HG02571 (cell line): ENCODE measurements at regions not wholly inside any gene's neighbourhood (a gene's known extent, or its start where the extent isn't known, plus 50 kb on each side); places are given as distances from the start of the nearest gene placed in this dataset.
A peak's percentile ranks its signal among the peaks of the same experiment; 100 is the strongest.
"Not testable (repeated sequence)": the region's sequence is repeated elsewhere in the genome, so short reads cannot be mapped to it uniquely, and the experiment has no call there.

Source experiments
- ATAC-seq: cut with Tn5 transposase; IDR thresholded peaks from one replicate; pipeline ENCODE4 v1.9.1; 2021; ENCODE audit warnings: mild to moderate bottlenecking, moderate library complexity; ENCODE audit not compliant: unreplicated experiment

DNA sequence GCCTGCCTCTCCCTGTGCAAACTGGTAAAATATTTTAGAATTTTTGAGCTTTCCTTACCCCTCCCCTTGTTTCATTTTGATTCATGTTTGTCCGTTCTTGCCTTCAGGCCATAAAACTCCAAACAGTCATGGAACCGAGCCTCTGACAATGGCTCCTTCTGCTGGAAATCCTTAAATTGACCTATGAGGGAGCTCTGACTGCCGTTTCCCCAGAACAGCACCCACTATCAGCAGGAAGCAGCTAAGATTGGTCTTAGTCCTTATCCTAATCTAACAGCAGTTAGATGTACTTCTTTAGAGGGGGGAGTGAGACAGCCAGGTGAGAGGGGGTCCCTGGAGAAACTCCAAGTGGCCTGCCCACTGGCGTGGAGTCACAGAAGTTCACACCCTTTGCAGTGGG is 106.7 kb downstream of the FAM174A start:
- ATAC-seq, result no peak

DNA sequence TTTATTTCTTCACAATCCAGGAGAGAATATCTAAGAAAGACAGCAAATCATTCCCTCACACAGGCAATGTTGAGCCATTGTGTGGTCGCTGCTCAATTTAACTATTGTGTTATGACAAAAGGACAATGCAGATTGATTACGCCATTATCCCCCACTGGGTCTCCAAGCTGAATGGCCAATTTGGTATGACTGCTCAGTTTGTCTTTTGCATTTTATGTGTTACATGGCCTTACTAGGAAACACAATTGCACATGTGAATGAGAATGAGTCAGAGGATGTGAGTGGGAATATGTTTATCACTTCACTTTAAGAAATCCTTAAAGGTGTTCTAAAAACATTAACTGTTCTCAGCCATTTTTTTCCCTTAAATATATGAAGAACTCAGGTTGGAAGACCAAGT is 108.3 kb downstream of the FAM174A start:
- ATAC-seq, result no peak

DNA sequence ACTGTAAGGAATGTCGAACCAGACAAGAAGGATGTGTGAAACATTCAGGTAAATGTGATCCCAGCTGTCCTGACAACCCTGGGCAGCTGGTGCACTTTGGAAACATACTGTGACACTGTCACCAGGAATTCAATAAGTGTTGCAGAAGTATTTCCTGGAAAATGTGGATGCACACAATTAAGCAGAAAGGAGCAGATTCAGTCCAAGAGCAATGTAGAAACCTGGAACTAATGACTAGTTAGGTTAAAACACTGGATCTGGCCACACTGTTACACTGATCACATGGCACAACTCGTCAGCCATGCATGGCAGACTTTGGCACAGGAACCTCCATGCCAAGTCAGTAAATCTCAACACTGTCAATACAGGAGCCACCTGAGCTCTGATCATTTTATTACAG is 109.0 kb downstream of the FAM174A start:
- no peak for ATAC-seq

DNA sequence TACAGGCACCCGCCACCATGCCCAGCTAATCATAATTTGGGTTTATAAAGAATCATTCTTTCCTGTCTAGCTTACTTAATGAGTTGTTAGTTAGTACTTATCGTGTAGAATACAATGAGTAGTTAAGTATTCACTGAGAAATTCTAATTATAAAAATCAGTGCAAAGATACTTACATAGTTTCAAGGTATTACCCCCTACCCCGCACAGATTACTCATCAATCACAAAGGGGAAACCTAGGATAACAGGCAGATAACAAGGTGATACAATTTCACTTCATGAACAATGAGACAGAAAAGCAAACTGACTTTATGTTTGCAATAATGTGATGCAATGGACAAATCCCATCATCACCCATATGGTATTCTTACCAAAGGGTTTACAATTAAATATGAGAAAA is 109.6 kb downstream of the FAM174A start:
- ATAC-seq, result no peak

DNA sequence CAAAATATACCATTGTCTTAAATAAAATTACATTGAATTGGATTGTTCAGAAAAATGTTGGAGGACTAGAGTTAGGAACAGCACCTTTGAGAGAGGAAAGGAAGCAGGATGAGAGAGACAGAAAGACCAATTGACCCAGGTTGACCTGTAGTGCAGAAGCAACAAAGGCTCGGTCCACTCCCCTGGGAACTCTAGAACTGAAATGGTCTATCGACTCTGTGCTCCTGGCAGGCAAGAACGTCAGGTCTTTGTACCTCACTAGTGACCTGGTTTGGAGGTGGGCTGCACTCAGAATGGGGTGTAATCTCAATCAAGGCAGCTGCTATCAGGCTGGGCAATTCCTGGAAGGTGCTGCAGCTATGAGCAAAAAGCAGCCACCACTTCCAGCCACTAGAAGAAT is 110.8 kb downstream of the FAM174A start:
- ATAC-seq, result no peak

DNA sequence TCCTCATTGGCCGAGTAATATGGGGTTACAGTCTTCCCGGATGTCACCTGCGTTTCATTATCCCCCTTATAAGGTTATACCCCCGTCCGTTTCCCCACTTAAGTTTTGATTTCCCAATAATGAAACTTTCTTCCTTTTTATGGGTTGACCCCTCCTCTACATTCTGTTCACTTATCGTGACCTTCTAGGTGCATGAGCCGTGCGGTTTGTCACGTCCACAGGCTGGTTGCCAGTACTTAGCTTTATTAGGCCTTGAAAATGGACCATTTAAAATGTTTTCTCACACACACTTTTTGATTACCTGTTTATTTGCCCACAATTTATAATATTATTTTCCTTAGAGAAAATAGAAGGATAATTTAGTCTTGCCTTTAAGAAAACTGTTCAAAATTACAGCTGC is 111.5 kb downstream of the FAM174A start:
- no peak for ATAC-seq

DNA sequence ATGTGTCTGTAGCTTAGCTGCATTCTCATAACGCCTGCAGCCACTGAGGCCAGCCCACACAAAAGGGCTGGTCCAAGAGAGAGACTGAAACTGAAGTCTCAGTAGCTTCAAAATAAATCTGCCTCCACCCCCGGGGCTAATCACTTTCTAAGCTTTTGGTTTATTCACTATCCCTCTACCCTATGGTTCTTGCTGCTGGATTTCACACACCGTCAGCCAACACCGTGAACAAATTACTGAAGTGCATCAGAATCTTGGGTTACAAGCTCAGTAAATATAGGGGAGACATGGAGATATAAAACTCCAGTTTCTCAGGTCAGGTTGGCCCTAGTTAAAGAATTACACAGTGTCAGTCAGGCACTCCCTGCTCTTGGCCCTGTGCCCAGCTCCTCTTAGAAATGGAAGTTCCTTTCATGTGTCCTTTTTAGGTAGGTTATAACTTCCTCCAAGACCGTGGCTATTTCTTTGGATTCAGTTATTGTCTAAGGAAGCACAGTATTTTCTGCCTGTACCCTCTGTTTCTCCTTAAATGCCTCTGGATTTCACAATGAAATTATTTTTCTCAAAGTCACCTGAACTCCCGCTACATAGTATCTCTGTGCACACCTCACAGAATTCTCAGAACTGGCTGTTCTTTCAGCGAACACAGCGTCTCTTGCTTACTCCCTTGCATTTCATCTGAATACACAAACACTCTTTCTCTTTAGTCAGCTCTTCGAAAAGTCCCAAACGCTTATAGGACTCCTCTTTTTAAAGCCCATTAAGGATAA is 112.5 kb downstream of the FAM174A start:
- ATAC-seq, result peak; percentile 72

DNA sequence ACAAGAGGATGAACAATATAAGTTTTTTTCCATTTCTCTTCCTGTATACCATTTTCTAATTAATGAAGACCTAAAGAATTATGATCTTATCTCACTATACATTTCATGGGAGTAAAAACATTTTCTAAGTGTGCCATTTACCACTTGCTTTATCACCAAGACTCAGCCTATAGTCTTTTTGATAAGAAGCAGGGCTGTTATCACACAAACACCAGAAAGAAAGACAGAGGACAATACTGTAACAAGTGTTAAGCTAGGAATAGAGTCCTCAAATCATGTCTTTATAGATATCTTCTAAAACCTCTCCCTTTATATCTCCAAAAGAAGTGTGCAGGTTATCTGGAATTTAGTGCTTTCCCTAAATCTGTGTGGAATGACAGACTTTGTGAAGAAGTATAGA is 119.7 kb downstream of the FAM174A start:
- no peak for ATAC-seq

DNA sequence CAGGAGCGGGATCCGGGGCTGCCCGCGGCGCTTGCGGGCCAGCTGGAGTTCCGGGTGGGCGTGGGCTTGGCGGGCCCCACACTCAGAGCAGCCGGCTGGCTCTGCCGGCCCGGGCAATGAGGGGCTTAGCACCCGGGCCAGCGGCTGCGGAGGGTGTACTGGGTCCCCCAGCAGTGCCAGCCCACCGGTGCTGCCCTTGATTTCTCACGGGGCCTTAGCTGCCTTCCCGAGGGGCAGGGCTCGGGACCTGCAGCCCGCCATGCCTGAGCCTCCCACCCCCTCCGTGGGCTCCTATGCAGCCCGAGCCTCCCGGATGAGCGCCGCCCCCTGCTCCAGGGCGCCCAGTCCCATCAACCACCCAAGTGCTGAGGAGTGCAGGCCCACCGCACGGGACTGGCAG is 121.6 kb downstream of the FAM174A start:
- ATAC-seq, result not testable (repeated sequence)

DNA sequence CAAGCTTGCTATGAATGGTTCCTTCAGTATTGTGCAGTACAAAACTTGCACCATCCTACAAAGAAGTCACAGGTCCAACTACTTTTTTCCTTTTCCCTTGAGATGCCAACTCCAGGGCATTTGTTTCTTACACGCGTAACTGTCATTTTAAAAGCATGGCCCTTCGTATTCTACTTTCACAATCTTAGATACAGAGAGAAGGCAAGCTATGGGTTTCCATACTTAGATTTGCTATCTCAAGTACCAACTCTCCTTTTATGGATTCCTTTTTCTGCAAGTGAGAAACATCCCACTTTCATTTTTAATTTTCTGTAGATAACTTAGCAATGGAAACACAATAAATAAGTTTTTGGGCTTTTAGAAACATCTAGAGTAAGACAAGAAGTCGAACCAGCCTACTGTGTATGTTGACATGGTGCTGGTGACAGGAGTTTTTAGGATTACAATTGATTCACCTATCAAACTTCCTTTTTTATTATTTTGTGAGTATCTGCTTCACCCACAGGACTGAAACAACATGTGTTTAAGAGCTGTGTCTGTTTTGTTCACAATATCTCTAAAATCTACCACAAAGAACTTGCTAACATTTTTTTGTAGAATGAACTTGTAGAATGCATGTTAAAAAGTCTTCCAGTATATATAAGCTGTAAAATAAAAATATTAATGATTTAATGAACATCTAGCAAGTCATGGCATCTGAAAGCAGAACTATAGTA is 124.1 kb downstream of the FAM174A start:
- no peak for ATAC-seq

DNA sequence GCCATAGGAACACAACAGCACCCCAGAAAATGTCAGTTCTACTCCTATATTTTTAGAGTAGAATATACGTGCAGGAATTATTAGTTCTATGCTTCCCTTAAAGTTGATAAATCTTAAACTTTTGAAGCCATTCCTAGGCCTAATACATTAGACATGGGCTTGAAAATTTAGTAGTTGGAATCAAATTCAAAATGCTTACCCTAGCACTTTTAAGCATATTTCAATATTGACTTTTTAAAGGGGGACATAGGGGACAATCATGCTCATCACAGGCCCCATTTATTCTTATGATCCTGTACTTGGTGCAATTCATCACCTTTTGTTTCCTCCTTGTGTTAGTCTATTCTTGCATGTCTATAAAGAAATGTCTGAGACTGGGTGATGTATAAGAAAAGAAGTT is 129.0 kb downstream of the FAM174A start:
- ATAC-seq, result no peak

DNA sequence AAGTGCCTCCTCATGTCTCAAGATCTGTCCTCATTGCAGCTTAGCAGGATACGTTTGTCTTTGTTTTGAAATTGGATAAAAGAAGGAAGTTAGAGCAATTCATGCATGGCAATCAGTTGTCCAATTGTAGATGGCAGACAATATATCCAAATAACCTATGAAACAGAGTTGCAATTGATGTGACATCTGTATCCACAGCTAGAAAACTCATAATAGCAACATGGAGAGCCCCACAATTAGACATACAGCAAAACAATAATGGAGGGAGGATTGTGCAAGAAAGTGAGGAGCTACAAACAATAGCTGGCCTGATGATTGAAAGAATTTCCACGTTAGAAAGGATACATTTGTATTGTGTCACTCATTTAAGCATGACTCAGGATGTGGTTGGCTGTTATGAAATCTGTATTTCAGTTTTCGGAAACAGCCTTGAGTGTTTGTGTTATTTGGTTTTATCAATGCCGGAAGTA is 132.0 kb downstream of the FAM174A start:
- no peak for ATAC-seq

DNA sequence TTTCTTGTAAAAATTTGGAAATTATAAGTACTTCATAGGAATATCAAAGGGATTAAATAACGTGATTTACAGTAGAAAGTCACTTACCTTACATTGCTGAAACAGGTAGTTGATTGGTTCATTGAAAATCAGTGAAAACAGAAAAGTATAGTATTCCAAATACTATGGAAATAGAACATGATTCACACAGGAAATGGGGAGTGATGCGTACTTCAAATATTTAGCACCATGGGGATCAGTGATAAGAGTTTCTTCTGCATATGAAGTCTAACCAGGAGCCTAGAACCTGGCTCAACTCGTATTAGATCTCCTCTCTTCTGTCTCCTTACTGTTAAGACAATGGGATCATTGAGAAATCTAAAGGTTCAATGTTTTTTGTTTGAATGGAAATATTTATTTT is 133.3 kb downstream of the FAM174A start:
- no peak for ATAC-seq

DNA sequence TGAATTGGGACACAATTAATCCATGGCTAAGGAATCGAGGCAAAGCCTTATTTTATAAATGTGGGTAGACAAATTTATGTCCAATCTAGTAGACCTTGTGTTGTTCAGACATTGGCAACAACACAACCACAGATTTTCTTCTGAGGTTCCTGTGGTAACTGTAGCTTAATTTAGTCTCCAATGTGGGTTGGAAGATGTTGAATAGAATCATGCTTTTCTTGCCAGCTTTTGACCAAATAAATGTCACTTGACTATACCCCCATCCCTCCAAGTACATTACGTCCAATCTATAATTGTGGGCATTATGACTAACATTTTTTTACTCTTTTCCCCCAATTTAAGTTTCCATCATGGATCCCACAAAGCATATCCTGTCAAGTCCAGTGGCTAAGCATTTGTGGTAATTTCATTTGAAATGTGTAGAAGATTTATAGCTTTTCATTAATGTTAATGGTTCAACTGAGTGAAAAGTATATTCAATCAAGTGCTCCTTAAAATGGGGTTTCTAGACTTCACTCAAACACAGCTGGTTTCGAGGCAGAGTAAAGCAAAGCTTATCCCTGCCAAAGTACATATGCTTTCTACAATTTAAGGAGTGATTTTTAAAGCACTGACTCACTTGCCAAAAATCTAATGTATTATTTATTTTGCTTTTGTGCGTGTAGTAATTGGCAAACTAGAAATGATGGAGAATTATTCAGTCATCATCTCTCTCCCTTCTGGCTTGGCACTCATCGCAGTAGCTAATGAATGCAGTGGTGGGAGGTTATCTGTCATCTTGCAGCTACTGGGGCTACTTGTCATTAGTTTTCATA is 141.8 kb downstream of the FAM174A start:
- no peak for ATAC-seq

DNA sequence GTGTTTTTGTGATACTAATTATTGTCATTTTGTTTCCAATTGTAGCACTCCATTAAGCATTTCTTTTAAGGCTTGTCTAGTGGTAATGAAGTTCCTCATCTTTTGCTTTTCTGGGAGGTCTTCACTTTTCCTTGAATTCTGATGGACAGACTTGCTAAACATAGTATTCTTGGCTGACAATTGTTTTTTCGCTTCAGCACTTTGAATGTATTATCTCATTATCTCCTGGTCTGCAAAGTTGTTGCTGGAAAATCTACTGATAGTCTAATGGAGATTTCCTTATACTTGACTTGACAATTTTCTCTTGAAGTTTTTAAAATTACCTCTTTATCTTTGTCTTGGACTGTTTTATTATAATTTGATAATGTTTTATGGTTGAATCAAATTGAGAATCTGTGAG is 147.5 kb downstream of the FAM174A start:
- ATAC-seq, result no peak

DNA sequence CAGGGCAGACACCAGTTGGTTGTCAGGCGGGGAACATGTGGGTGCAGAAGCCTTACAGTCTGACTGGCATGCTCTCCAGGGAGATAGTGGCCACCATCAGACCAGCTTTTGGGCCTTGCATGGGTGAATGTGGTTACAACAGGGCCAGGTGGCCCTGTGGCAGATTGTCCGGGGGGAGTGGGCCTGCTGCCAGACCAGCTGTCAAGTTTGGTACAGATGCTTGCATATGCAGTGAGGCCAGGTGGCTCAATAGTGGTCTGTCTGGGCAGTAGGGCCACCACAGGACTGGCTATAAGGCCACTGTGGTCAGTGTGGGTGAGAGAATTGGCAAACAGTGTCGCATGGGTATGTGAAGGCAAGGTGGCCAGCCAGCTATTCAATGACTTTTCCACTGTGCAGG is 148.7 kb downstream of the FAM174A start:
- ATAC-seq, result no peak

DNA sequence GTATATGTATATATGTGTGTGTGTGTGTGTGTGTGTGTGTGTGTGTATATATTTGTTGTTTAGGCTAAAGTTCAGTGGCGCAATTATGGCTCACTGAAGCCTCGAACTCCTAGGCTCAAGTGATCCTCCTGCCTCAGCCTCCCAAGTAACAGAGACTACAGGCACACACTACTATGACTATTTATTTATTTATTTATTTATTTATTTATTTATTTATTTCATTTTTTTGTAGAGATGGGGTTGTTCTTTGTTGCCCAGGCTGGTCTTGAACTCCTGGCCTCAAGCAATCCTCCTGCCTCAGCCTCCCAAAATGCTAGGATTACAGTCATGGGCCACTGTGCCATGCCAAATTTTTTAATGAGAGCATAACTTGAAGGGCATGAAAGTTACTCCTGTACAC is 149.9 kb downstream of the FAM174A start:
- ATAC-seq, result not testable (repeated sequence)

DNA sequence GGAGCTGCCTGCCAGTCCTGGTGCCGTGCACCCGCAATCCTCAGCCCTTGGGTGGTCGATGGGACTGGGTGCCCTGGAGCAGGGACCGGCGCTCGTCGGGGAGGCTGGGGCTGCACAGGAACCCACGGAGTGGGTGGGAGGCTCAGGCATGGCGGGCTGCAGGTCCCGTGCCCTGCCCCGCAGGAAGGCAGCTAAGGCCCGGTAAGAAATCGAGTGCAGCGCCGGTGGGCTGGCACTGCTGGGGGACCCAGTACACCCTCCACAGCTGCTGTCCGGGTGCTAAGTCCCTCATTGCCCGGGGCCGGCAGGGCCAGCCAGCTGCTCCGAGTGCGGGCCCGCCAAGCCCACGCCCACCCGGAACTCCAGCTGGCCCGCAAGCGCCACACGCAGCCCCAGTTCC is 153.7 kb downstream of the FAM174A start:
- ATAC-seq, result not testable (repeated sequence)

DNA sequence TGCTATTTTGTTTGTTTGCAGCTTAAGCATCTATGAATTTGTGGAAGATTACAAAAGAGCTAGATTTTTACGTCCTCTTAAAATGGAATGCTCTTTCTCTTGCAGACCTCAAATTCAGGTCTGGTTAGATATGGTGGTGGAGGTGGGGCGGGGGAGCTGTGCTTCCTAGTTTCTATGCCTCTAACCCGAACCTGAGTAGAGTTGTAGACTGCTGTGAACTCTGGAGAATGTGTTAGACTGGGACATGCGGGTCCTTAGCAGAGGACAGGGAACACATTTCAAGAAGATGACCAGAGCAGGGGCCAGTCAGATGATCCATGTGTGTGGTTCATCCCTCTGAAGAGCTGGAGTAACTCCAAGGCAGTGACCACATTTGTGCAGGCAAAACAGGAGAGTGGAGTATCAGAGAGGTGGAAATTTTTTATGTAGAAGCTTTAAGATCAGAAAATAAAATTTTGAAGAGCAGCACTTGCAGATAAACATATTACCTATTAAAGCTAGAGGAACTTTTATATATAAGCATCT is 154.9 kb downstream of the FAM174A start:
- no peak for ATAC-seq

DNA sequence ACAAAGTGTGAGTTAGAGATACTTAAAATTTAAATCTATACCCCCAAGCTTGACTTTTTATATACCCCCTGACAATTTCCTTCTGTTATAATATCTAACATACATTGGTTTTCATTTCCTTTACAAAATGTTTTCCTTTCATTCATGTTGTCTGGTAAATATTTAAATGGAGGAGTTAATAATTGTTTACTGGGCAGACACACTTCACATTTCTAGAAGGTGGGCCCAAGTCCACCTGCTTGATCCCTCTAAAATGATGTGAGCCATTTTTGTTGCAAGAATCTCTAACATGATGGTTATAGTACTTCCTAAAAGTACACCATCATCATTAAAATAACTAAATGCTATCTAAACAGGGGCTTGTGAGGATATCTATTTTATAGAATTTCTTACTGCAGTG is 155.9 kb downstream of the FAM174A start:
- no peak for ATAC-seq

DNA sequence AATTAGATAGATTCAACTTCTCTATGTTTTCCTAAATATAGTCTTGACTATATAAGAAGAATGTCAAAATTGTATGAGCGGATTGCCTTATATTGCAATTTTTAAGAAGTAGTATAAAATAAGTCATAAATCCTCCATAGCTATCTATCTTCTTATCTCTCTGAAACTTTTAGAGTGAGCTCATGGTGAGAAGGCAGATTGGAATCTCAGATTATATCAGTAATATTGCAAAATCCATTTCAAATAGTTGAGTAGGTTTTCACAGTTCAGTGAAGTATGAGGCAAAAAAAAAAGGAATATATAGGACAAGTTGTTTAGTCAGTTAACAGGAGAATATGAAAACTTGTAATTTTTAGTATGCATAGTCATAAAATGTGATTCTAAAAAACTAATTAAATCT is 156.4 kb downstream of the FAM174A start:
- ATAC-seq, result no peak
